GM12878 (cell line): ENCODE measurements at regions not wholly inside any gene's neighbourhood (a gene's known extent, or its start where the extent isn't known, plus 50 kb on each side); places are given as distances from the start of the nearest gene placed in this dataset.

Experiments used
- ATAC-seq: fragments of 200-7000 bp; cut with Tn5 transposase; 3 replicates; pipeline ENCODE4 v1.9.1; 2020; ENCODE audit warnings: mild to moderate bottlenecking, moderate library complexity
- BruUV-seq: library from RNA; stranded (reverse); fragments of 400-500 nt; replicated peaks from 2 replicates; lab custom pipeline; 2021; lab: Mats Ljungman, UMichigan
- CTCF ChIA-PET: fragments of 300-600 bp; sonication (Branson Sonifier 250); formaldehyde crosslinking; extraction: SDS; loops from one replicate; lab custom pipeline; 2021; ENCODE audit warnings: inconsistent platforms; lab: Yijun Ruan, JAX
- POLR2A ChIA-PET: fragments of 350-600 bp; formaldehyde crosslinking; extraction: SDS; loops from one replicate; lab custom pipeline; 2021; ENCODE audit warnings: inconsistent platforms; lab: Charles Lee
- RAD21 ChIA-PET: fragments of 300-600 bp; sonication (Branson Sonifier 250); formaldehyde crosslinking; loops from one replicate; lab custom pipeline; 2023; ENCODE audit warnings: antibody characterized with exemption; ENCODE audit not compliant: unreplicated experiment; lab: Charles Lee
- SMC1A ChIA-PET: fragments of 300-600 bp; sonication (Branson Sonifier 250); formaldehyde crosslinking; loops from one replicate; lab custom pipeline; 2023; ENCODE audit not compliant: unreplicated experiment, uncharacterized antibody; lab: Charles Lee
- DNase-seq: peaks from one replicate; pipeline ENCODE4 v3.0.0-alpha.2; 2011; ENCODE audit warnings: low read depth, low spot score
- FAIRE-seq: peaks from 3 replicates; lab custom pipeline; 2011; peaks lifted over from hg19 to GRCh38; lab: Jason Lieb, UNC
- H2AFZ ChIP-seq: 2 replicates; pipeline ENCODE4 v1.6.0; 2011; ENCODE audit warnings: low read depth, low read length, control low read depth; ENCODE audit not compliant: control insufficient read depth
- H3K27ac ChIP-seq: 2 replicates; pipeline ENCODE4 v1.5.1; 2011; ENCODE audit warnings: control low read depth; ENCODE audit not compliant: control insufficient read depth, insufficient read depth
- H3K27me3 ChIP-seq, 2 experiments: replicated peaks in 1 of 2; 2 replicates each; pipeline versions ENCODE4 v1.6.0 to v1.6.1; 2011; ENCODE audit warnings: low read length in 1 of 2; ENCODE audit not compliant: control insufficient read depth in 2 of 2, insufficient read depth in 2 of 2
- H3K36me3 ChIP-seq, 2 experiments: 2 replicates each; pipeline ENCODE4 v1.5.1; 2011; ENCODE audit warnings: low read length in 1 of 2; ENCODE audit not compliant: control insufficient read depth in 2 of 2, insufficient read depth in 2 of 2
- H3K4me1 ChIP-seq: 2 replicates; pipeline ENCODE4 v1.6.1; 2011; ENCODE audit warnings: mild to moderate bottlenecking, low read length, moderate library complexity, mixed read lengths; ENCODE audit not compliant: control insufficient read depth, insufficient read depth
- H3K4me2 ChIP-seq: 2 replicates; pipeline ENCODE4 v1.6.0; 2011; ENCODE audit warnings: control low read depth; ENCODE audit not compliant: control insufficient read depth, insufficient read depth
- H3K4me3 ChIP-seq: fragments of 200-600 bp; sonication (generic); 2 replicates; pipeline ENCODE4 v1.5.1; 2016
- H3K79me2 ChIP-seq: 2 replicates; pipeline ENCODE4 v1.6.0; 2011; ENCODE audit warnings: low read length; ENCODE audit not compliant: control insufficient read depth, insufficient read depth
- H3K9ac ChIP-seq: 2 replicates; pipeline ENCODE4 v1.8.0; 2011; ENCODE audit warnings: low read length, control low read depth, mixed read lengths; ENCODE audit not compliant: control insufficient read depth, insufficient read depth
- H3K9me3 ChIP-seq: replicated peaks from 3 replicates; pipeline ENCODE4 v1.5.1; 2011; ENCODE audit warnings: mild to moderate bottlenecking, low read length; ENCODE audit not compliant: control insufficient read depth, insufficient read depth
- H4K20me1 ChIP-seq: 2 replicates; pipeline ENCODE4 v1.6.0; 2011; ENCODE audit not compliant: control insufficient read depth, insufficient read depth
- CREB1 ChIP-seq: IDR thresholded peaks from 2 replicates; pipeline ENCODE4 v1.6.1; 2012; ENCODE audit warnings: low read depth, mild to moderate bottlenecking, inconsistent platforms
- GATAD2B ChIP-seq: fragments of 450-650 bp; conservative IDR thresholded peaks from 2 replicates; pipeline ENCODE4 v1.6.1; 2017; ENCODE audit warnings: low read depth, mild to moderate bottlenecking, moderate library complexity
- IRF3 ChIP-seq: fragments of 450-650 bp; IDR thresholded peaks from 2 replicates; pipeline ENCODE4 v1.6.1; 2014; ENCODE audit warnings: mild to moderate bottlenecking
- NBN ChIP-seq: fragments of 450-650 bp; IDR thresholded peaks from 2 replicates; pipeline ENCODE4 v1.6.1; 2016
- NR2C1 ChIP-seq: fragments of 450-650 bp; IDR thresholded peaks from 2 replicates; pipeline ENCODE4 v1.6.1; 2017; ENCODE audit warnings: antibody characterized with exemption, mild to moderate bottlenecking, moderate library complexity
- PAX8 ChIP-seq: fragments of 450-650 bp; IDR thresholded peaks from 2 replicates; pipeline ENCODE4 v1.6.1; 2017; ENCODE audit warnings: mild to moderate bottlenecking, moderate library complexity
- PKNOX1 ChIP-seq: fragments of 450-650 bp; IDR thresholded peaks from 2 replicates; pipeline ENCODE4 v1.6.1; 2016; ENCODE audit warnings: mild to moderate bottlenecking
- RCOR1 ChIP-seq: conservative IDR thresholded peaks from 2 replicates; pipeline ENCODE4 v1.6.1; 2012; ENCODE audit warnings: low read depth, low read length, improper control_type of control experiment
- RELB ChIP-seq: fragments of 450-650 bp; IDR thresholded peaks from 2 replicates; pipeline ENCODE4 v1.6.1; 2017; ENCODE audit warnings: low read depth, mild to moderate bottlenecking, moderate library complexity
- SIX5 ChIP-seq: IDR thresholded peaks from 2 replicates; pipeline ENCODE4 v1.6.1; 2011; ENCODE audit warnings: mild to moderate bottlenecking, low read depth, low read length, moderate library complexity; ENCODE audit not compliant: severe bottlenecking
- SMAD5 ChIP-seq: IDR thresholded peaks from 2 replicates; pipeline ENCODE4 v1.6.1; 2016; ENCODE audit warnings: antibody characterized with exemption, low read depth
- SUZ12 ChIP-seq: fragments of 200-600 bp; sonication (generic); IDR thresholded peaks from one replicate; pipeline ENCODE4 v1.6.1; 2018; ENCODE audit warnings: antibody characterized with exemption, mild to moderate bottlenecking; ENCODE audit not compliant: unreplicated experiment
- ZBTB33 ChIP-seq: fragments of 450-650 bp; IDR thresholded peaks from 2 replicates; pipeline ENCODE4 v1.6.1; 2017; ENCODE audit warnings: mild to moderate bottlenecking
- ZZZ3 ChIP-seq: IDR thresholded peaks from 2 replicates; pipeline ENCODE4 v1.6.1; 2011; ENCODE audit warnings: low read depth; ENCODE audit not compliant: control insufficient read depth, insufficient read length
- whole genome bisulfite sequencing: methylation state at CpG from one replicate; pipeline ENCODE4 v1.1.6; 2016; ENCODE audit warnings: low lambda C conversion rate; ENCODE audit not compliant: insufficient replicate concordance, insufficient coverage; ENCODE audit errors: missing lambda C conversion rate; 5-methylcytosine and 5-hydroxymethylcytosine counted together
- in situ Hi-C: fragments of 300-500 bp; cut with MboI; formaldehyde crosslinking; loops from 9 replicates; pipeline ENCODE4 v1.14.3; 2018; ENCODE audit warnings: mixed read lengths
- intact Hi-C: fragments of 100-400 bp; cut with micrococcal nuclease; formaldehyde crosslinking; loops from one replicate; pipeline ENCODE4 v1.14.2; 2022; ENCODE audit not compliant: unreplicated experiment

- ATAC-seq = no peak
Measured at GRCh38 chr16:85485379-85485778, 127.7 kb upstream of the GSE1 start.

GRCh38 chr16:85486256-85486915 is 126.7 kb upstream of the GSE1 start:
- SMC1A ChIA-PET = no interaction called here
- peaks cover 0 to 2% of the 10 kb centered on the region in 2 experiments; a peak in 1 of 4 replicates for H3K27me3 ChIP-seq
- no peaks in the 10 kb centered on the region for H4K20me1 ChIP-seq
- DNase-seq = no peak
- no peak for FAIRE-seq
- CTCF ChIA-PET = no interaction called here
- H3K4me1 ChIP-seq = no peaks in the 10 kb centered on the region
- in situ Hi-C loops (no loop called here), intact Hi-C loops (no loop called here)
- RAD21 ChIA-PET = no interaction called here
- no peak overlapping the region for H3K4me2 ChIP-seq
- no peak overlapping the region for H3K4me3 ChIP-seq
- no TSS peak for BruUV-seq
- 56% methylated on average over 33 of the region's 33 CpGs for WGBS
- H3K79me2 ChIP-seq = no peaks in the 10 kb centered on the region
- H3K9me3 ChIP-seq = no peaks in the 10 kb centered on the region
- no peak for ATAC-seq
- POLR2A ChIA-PET = no interaction called here
- H3K9ac ChIP-seq = no peak overlapping the region
- H3K27ac ChIP-seq = no peak overlapping the region
- H3K36me3 ChIP-seq = no peaks in the 10 kb centered on the region
- H2AFZ ChIP-seq = no peak overlapping the region
- TF ChIP-seq CREB1 (no peak), NR2C1 (no peak), ZZZ3 (no peak), PKNOX1 (no peak), ZBTB33 (no peak), PAX8 (no peak), NBN (no peak), IRF3 (no peak), SIX5 (no peak), RELB (no peak), SMAD5 (no peak), RCOR1 (no peak)

More at GRCh38 chr16:85485379-85485778, 127.7 kb upstream of the GSE1 start:
- Histone ChIP-seq H3K4me3 (no peak overlapping the region), H3K9ac (no peak overlapping the region), H2AFZ (no peak overlapping the region), H3K4me1 (peaks cover 4% of the 10 kb centered on the region), H3K27ac (no peak overlapping the region), H3K9me3 (no peaks in the 10 kb centered on the region), H3K79me2 (no peaks in the 10 kb centered on the region)
- no peak for FAIRE-seq
- WGBS = 80% methylated on average over 28 of the region's 28 CpGs
- ChIA-PET RAD21 (no interaction called here), CTCF (no interaction called here), SMC1A (no interaction called here)
- in situ Hi-C loops (no loop called here), intact Hi-C loops (no loop called here)
- DNase-seq = no peak
- TF ChIP-seq GATAD2B = no peak
- TF ChIP-seq SUZ12 = no peak
- TF ChIP-seq, all 136 proteins: peak for 0
- POLR2A ChIA-PET = no interaction called here
- H3K27me3 ChIP-seq = peaks cover 0 to 2% of the 10 kb centered on the region in 2 experiments; a peak in 2 of 4 replicates
- no TSS peak for BruUV-seq
- H3K36me3 ChIP-seq = no peaks in the 10 kb centered on the region
- no peak overlapping the region for H3K4me2 ChIP-seq
- no peaks in the 10 kb centered on the region for H4K20me1 ChIP-seq
